Activated T-helper 17 cell treated with anti-CD3 and anti-CD28 coated beads, Interleukin-2, amount 50 U/mL, for 72 hours (primary cell): ENCODE measurements at regions not wholly inside any gene's neighbourhood (a gene's known extent, or its start where the extent isn't known, plus 50 kb on each side); places are given as distances from the start of the nearest gene placed in this dataset.
"Not testable (repeated sequence)": the region's sequence is repeated elsewhere in the genome, so short reads cannot be mapped to it uniquely, and the experiment has no call there.

Source experiments
- ATAC-seq: fragments of 150-1000 bp; cut with Tn5 transposase; replicated peaks from 2 replicates; pipeline ENCODE4 v1.10.0; 2021; ENCODE audit warnings: mild to moderate bottlenecking, moderate library complexity
- H3K27ac Mint-ChIP-seq: one replicate; pipeline ENCODE4 v1.8.0; 2022; ENCODE audit warnings: mixed read lengths
- H3K27me3 Mint-ChIP-seq: one replicate; pipeline ENCODE4 v1.8.0; 2022; ENCODE audit warnings: mixed read lengths
- H3K36me3 Mint-ChIP-seq: one replicate; pipeline ENCODE4 v1.8.0; 2022; ENCODE audit warnings: low read depth, mild to moderate bottlenecking, mixed read lengths
- H3K4me1 Mint-ChIP-seq: one replicate; pipeline ENCODE4 v1.8.0; 2022; ENCODE audit warnings: mixed read lengths
- H3K4me3 Mint-ChIP-seq: one replicate; pipeline ENCODE4 v1.8.0; 2022; ENCODE audit warnings: mild to moderate bottlenecking, mixed read lengths
- H3K9me3 Mint-ChIP-seq: one replicate; pipeline ENCODE4 v1.8.0; 2022; ENCODE audit warnings: mixed read lengths

GRCh38 chr15:81922143-81922542, 123.7 kb downstream of the MEX3B start:
- H3K4me1 Mint-ChIP-seq = no peaks in the 10 kb centered on the region
- no peak overlapping the region for H3K4me3 Mint-ChIP-seq
- H3K27ac Mint-ChIP-seq = no peak overlapping the region
- H3K36me3 Mint-ChIP-seq = no peaks in the 10 kb centered on the region
- peaks cover 13% of the 10 kb centered on the region for H3K27me3 Mint-ChIP-seq
- no peak for ATAC-seq
- H3K9me3 Mint-ChIP-seq = peaks cover 6% of the 10 kb centered on the region

GRCh38 chr15:81921163-81921562, 124.7 kb downstream of the MEX3B start:
- no peak overlapping the region for H3K27ac Mint-ChIP-seq
- ATAC-seq = no peak
- peaks cover 6% of the 10 kb centered on the region for H3K9me3 Mint-ChIP-seq
- H3K36me3 Mint-ChIP-seq = no peaks in the 10 kb centered on the region
- H3K4me3 Mint-ChIP-seq = no peak overlapping the region
- H3K27me3 Mint-ChIP-seq = peaks cover 12% of the 10 kb centered on the region
- H3K4me1 Mint-ChIP-seq = no peaks in the 10 kb centered on the region

- H3K27me3 Mint-ChIP-seq, H3K4me3 Mint-ChIP-seq, H3K36me3 Mint-ChIP-seq, H3K27ac Mint-ChIP-seq, ATAC-seq, H3K9me3 Mint-ChIP-seq, H3K4me1 Mint-ChIP-seq: not testable (repeated sequence)
Observed at GRCh38 chr15:81918767-81919166, 127.1 kb downstream of the MEX3B start.

GRCh38 chr15:81916451-81916850, 129.4 kb downstream of the MEX3B start:
- Mint-ChIP-seq H3K36me3 (no peaks in the 10 kb centered on the region), H3K4me3 (no peak overlapping the region), H3K27ac (no peak overlapping the region)

GRCh38 chr15:81915990-81916389, 129.8 kb downstream of the MEX3B start:
- Mint-ChIP-seq H3K36me3 (no peaks in the 10 kb centered on the region), H3K4me3 (no peak overlapping the region), H3K9me3 (peaks cover 6% of the 10 kb centered on the region), H3K4me1 (no peaks in the 10 kb centered on the region), H3K27me3 (peaks cover 4% of the 10 kb centered on the region), H3K27ac (no peak overlapping the region)
- no peak for ATAC-seq

More at GRCh38 chr15:81916451-81916850, 129.4 kb downstream of the MEX3B start:
- Mint-ChIP-seq H3K27me3 (peaks cover 4% of the 10 kb centered on the region), H3K4me1 (no peaks in the 10 kb centered on the region), H3K9me3 (peaks cover 6% of the 10 kb centered on the region)
- ATAC-seq = no peak

GRCh38 chr15:81914734-81915256, 131.0 kb downstream of the MEX3B start:
- Mint-ChIP-seq H3K4me3 (no peak overlapping the region), H3K9me3 (peaks cover 6% of the 10 kb centered on the region), H3K27me3 (peaks cover 4% of the 10 kb centered on the region), H3K36me3 (no peaks in the 10 kb centered on the region), H3K4me1 (no peaks in the 10 kb centered on the region), H3K27ac (no peak overlapping the region)
- no peak for ATAC-seq

GRCh38 chr15:81914333-81914732, 131.5 kb downstream of the MEX3B start:
- no peaks in the 10 kb centered on the region for H3K4me1 Mint-ChIP-seq
- H3K27ac Mint-ChIP-seq = no peak overlapping the region
- H3K4me3 Mint-ChIP-seq = no peak overlapping the region
- H3K36me3 Mint-ChIP-seq = no peaks in the 10 kb centered on the region
- H3K27me3 Mint-ChIP-seq = peaks cover 4% of the 10 kb centered on the region
- no peak for ATAC-seq
- H3K9me3 Mint-ChIP-seq = peaks cover 6% of the 10 kb centered on the region

- Mint-ChIP-seq H3K4me1 (no peaks in the 10 kb centered on the region), H3K9me3 (no peaks in the 10 kb centered on the region), H3K4me3 (no peak overlapping the region), H3K36me3 (no peaks in the 10 kb centered on the region), H3K27me3 (peaks cover 7% of the 10 kb centered on the region), H3K27ac (no peak overlapping the region)
- ATAC-seq = no peak
Observed at GRCh38 chr15:81911022-81911971, 134.5 kb downstream of the MEX3B start.

GRCh38 chr15:81910355-81911021, 135.3 kb downstream of the MEX3B start:
- no peaks in the 10 kb centered on the region for H3K9me3 Mint-ChIP-seq
- H3K36me3 Mint-ChIP-seq = no peaks in the 10 kb centered on the region
- no peak overlapping the region for H3K4me3 Mint-ChIP-seq
- H3K27me3 Mint-ChIP-seq = peaks cover 7% of the 10 kb centered on the region
- no peak overlapping the region for H3K27ac Mint-ChIP-seq
- no peaks in the 10 kb centered on the region for H3K4me1 Mint-ChIP-seq
- no peak for ATAC-seq

GRCh38 chr15:81909011-81909358, 136.8 kb downstream of the MEX3B start:
- no peak for ATAC-seq

GRCh38 chr15:81908111-81908510, 137.7 kb downstream of the MEX3B start:
- Mint-ChIP-seq H3K27me3 (peaks cover 7% of the 10 kb centered on the region), H3K4me3 (no peak overlapping the region), H3K9me3 (no peaks in the 10 kb centered on the region), H3K36me3 (no peaks in the 10 kb centered on the region), H3K27ac (no peak overlapping the region), H3K4me1 (no peaks in the 10 kb centered on the region)
- ATAC-seq = no peak

More at GRCh38 chr15:81909011-81909358, 136.8 kb downstream of the MEX3B start:
- H3K4me3 Mint-ChIP-seq = no peak overlapping the region
- H3K36me3 Mint-ChIP-seq = no peaks in the 10 kb centered on the region
- peaks cover 7% of the 10 kb centered on the region for H3K27me3 Mint-ChIP-seq
- H3K4me1 Mint-ChIP-seq = no peaks in the 10 kb centered on the region
- no peak overlapping the region for H3K27ac Mint-ChIP-seq
- H3K9me3 Mint-ChIP-seq = no peaks in the 10 kb centered on the region

- Mint-ChIP-seq H3K36me3 (no peaks in the 10 kb centered on the region), H3K4me1 (no peaks in the 10 kb centered on the region), H3K9me3 (no peaks in the 10 kb centered on the region), H3K4me3 (no peak overlapping the region), H3K27ac (no peak overlapping the region), H3K27me3 (peaks cover 7% of the 10 kb centered on the region)
- ATAC-seq = no peak
Observed at GRCh38 chr15:81907521-81907920, 138.3 kb downstream of the MEX3B start.

- Mint-ChIP-seq H3K9me3 (no peaks in the 10 kb centered on the region), H3K4me1 (no peaks in the 10 kb centered on the region), H3K36me3 (no peaks in the 10 kb centered on the region), H3K27ac (no peak overlapping the region), H3K27me3 (peaks cover 12% of the 10 kb centered on the region), H3K4me3 (no peak overlapping the region)
- ATAC-seq = no peak
Observed at GRCh38 chr15:81905889-81906288, 139.9 kb downstream of the MEX3B start.

- Mint-ChIP-seq H3K9me3 (no peaks in the 10 kb centered on the region), H3K4me1 (no peaks in the 10 kb centered on the region), H3K36me3 (no peaks in the 10 kb centered on the region), H3K27me3 (peaks cover 23% of the 10 kb centered on the region), H3K4me3 (no peak overlapping the region), H3K27ac (no peak overlapping the region)
- no peak for ATAC-seq
Observed at GRCh38 chr15:81901319-81901718, 144.5 kb downstream of the MEX3B start.

GRCh38 chr15:81899730-81900129, 146.1 kb downstream of the MEX3B start:
- H3K9me3 Mint-ChIP-seq = no peaks in the 10 kb centered on the region
- no peak for ATAC-seq
- no peak overlapping the region for H3K27ac Mint-ChIP-seq
- no peak overlapping the region for H3K4me3 Mint-ChIP-seq
- H3K36me3 Mint-ChIP-seq = no peaks in the 10 kb centered on the region
- no peaks in the 10 kb centered on the region for H3K4me1 Mint-ChIP-seq
- H3K27me3 Mint-ChIP-seq = peaks cover 23% of the 10 kb centered on the region
